Activated T-helper 17 cell treated with anti-CD3 and anti-CD28 coated beads, Interleukin-2, amount 50 U/mL, for 72 hours (primary cell): ENCODE measurements at regions not wholly inside any gene's neighbourhood (a gene's known extent, or its start where the extent isn't known, plus 50 kb on each side); places are given as distances from the start of the nearest gene placed in this dataset.
"Not testable (repeated sequence)": the region's sequence is repeated elsewhere in the genome, so short reads cannot be mapped to it uniquely, and the experiment has no call there.

Experiments used
- ATAC-seq: fragments of 150-1000 bp; cut with Tn5 transposase; replicated peaks from 2 replicates; pipeline ENCODE4 v1.10.0; 2021; ENCODE audit warnings: mild to moderate bottlenecking, moderate library complexity
- H3K27ac Mint-ChIP-seq: one replicate; pipeline ENCODE4 v1.8.0; 2022; ENCODE audit warnings: mixed read lengths
- H3K27me3 Mint-ChIP-seq: one replicate; pipeline ENCODE4 v1.8.0; 2022; ENCODE audit warnings: mixed read lengths
- H3K36me3 Mint-ChIP-seq: one replicate; pipeline ENCODE4 v1.8.0; 2022; ENCODE audit warnings: low read depth, mild to moderate bottlenecking, mixed read lengths
- H3K4me1 Mint-ChIP-seq: one replicate; pipeline ENCODE4 v1.8.0; 2022; ENCODE audit warnings: mixed read lengths
- H3K4me3 Mint-ChIP-seq: one replicate; pipeline ENCODE4 v1.8.0; 2022; ENCODE audit warnings: mild to moderate bottlenecking, mixed read lengths
- H3K9me3 Mint-ChIP-seq: one replicate; pipeline ENCODE4 v1.8.0; 2022; ENCODE audit warnings: mixed read lengths

DNA sequence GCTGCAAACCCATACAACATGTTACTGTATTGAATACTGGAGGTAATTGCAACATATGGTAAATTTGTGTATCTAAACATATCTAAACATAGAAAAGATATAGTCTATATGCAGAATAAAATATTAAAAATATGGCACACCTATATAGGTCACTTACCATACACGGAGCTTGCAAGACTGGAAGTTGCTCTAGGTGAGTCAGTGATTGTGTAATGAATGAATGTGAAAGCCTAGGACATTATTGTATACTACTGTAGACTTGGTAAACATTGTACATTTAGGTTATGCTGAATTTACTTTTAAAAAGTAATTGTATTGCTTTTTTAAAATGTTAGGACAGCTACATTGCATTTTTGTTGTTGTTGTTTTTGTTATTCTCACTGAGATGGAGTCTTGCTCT lies 968.8 kb downstream of the TLE1 start:
- Mint-ChIP-seq H3K4me3 (no peak overlapping the region), H3K27me3 (no peaks in the 10 kb centered on the region), H3K4me1 (peaks cover 5% of the 10 kb centered on the region), H3K36me3 (no peaks in the 10 kb centered on the region), H3K27ac (no peak overlapping the region), H3K9me3 (peaks cover 24% of the 10 kb centered on the region)
- ATAC-seq = no peak

- no peaks in the 10 kb centered on the region for H3K27me3 Mint-ChIP-seq
- ATAC-seq = no peak
- H3K36me3 Mint-ChIP-seq = no peaks in the 10 kb centered on the region
These were observed 982.2 kb downstream of the TLE1 start for GRCh38 chr9:80707120-80707519.

GRCh38 chr9:80701061-80701460 lies 988.3 kb downstream of the TLE1 start:
- H3K27me3 Mint-ChIP-seq = no peaks in the 10 kb centered on the region
- no peaks in the 10 kb centered on the region for H3K36me3 Mint-ChIP-seq
- no peak overlapping the region for H3K27ac Mint-ChIP-seq
- H3K4me3 Mint-ChIP-seq = no peak overlapping the region
- no peaks in the 10 kb centered on the region for H3K4me1 Mint-ChIP-seq
- H3K9me3 Mint-ChIP-seq = peaks cover 3% of the 10 kb centered on the region
- ATAC-seq = no peak

More at GRCh38 chr9:80707120-80707519, 982.2 kb downstream of the TLE1 start:
- Mint-ChIP-seq H3K27ac (no peak overlapping the region), H3K4me3 (no peak overlapping the region), H3K9me3 (peaks cover 19% of the 10 kb centered on the region), H3K4me1 (no peaks in the 10 kb centered on the region)

DNA sequence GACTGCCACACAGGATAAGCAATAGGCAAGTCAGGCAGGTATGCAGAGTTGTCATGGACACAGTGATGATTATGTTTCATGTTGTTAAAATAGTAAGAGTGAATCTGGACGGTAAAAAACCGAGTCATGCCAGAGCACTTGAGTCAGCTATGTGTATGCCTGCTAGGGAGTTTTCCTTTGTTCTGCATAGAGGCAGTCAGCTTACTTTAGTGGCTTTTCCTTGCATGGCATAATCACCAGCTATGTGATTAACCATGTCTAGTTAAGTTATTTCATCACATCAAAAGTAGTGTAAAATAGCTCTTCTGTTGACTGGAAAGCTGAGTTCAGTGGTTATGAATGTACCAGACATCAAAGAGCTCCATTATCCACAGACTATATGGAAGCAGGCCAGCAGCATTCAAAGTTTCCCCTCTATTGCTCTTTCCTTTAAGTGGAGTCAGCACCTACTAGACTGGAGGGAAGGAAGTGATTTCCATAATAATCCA lies 989.8 kb downstream of the TLE1 start:
- H3K27me3 Mint-ChIP-seq = no peaks in the 10 kb centered on the region
- no peak for ATAC-seq
- no peak overlapping the region for H3K27ac Mint-ChIP-seq
- no peaks in the 10 kb centered on the region for H3K4me1 Mint-ChIP-seq
- H3K9me3 Mint-ChIP-seq = no peaks in the 10 kb centered on the region
- H3K36me3 Mint-ChIP-seq = no peaks in the 10 kb centered on the region
- no peak overlapping the region for H3K4me3 Mint-ChIP-seq

GRCh38 chr9:80698725-80699410 lies 990.5 kb downstream of the TLE1 start:
- Mint-ChIP-seq H3K9me3 (no peaks in the 10 kb centered on the region), H3K4me3 (no peak overlapping the region), H3K27me3 (no peaks in the 10 kb centered on the region), H3K4me1 (no peaks in the 10 kb centered on the region), H3K27ac (no peak overlapping the region), H3K36me3 (no peaks in the 10 kb centered on the region)
- ATAC-seq = no peak

- H3K27me3 Mint-ChIP-seq = no peaks in the 10 kb centered on the region
- peaks cover 8% of the 10 kb centered on the region for H3K9me3 Mint-ChIP-seq
- no peak for ATAC-seq
- H3K4me3 Mint-ChIP-seq = no peak overlapping the region
- H3K4me1 Mint-ChIP-seq = no peaks in the 10 kb centered on the region
- H3K27ac Mint-ChIP-seq = no peak overlapping the region
- H3K36me3 Mint-ChIP-seq = no peaks in the 10 kb centered on the region
These were observed 996.6 kb downstream of the TLE1 start for GRCh38 chr9:80692751-80693150.

- Mint-ChIP-seq H3K4me3 (no peak overlapping the region), H3K27ac (no peak overlapping the region)
These were observed 998.1 kb downstream of the TLE1 start for GRCh38 chr9:80691229-80691628.

DNA sequence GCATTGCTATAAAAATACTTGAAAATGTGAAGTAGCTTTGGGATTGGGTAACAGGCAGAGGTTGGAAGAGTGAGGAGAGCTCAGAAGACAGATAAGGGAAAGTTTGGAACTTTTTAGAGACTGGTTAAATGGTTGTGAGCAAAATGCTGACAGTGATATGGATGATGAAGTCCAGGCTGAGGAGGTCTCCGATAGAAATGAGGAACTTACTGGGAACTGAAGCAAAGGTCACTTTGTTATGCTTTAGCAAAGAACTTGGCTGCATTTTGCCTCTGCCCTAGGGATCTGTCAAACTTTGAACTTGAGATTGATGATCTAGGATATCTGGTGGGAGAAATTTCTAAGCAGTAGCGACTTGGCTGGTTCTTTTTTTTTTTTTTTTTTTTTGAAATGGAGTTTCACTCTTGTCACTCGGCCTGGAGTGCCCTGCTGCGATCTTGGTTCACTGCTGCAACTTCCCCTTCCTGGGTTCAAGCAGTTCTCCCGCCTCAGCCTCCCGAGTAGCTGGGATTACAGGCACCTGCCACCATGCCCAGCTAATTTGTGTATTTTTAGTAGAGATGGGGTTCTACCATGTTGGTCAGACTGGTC lies 998.9 kb downstream of the TLE1 start:
- no peak overlapping the region for H3K27ac Mint-ChIP-seq
- no peaks in the 10 kb centered on the region for H3K4me1 Mint-ChIP-seq
- ATAC-seq = no peak
- no peaks in the 10 kb centered on the region for H3K36me3 Mint-ChIP-seq
- H3K4me3 Mint-ChIP-seq = no peak overlapping the region
- H3K27me3 Mint-ChIP-seq = no peaks in the 10 kb centered on the region
- peaks cover 8% of the 10 kb centered on the region for H3K9me3 Mint-ChIP-seq

More at GRCh38 chr9:80691229-80691628, 998.1 kb downstream of the TLE1 start:
- ATAC-seq = no peak
- H3K27me3 Mint-ChIP-seq = no peaks in the 10 kb centered on the region
- no peaks in the 10 kb centered on the region for H3K4me1 Mint-ChIP-seq
- H3K9me3 Mint-ChIP-seq = peaks cover 8% of the 10 kb centered on the region
- H3K36me3 Mint-ChIP-seq = no peaks in the 10 kb centered on the region

- no peak for ATAC-seq
- Mint-ChIP-seq H3K9me3 (no peaks in the 10 kb centered on the region), H3K4me1 (no peaks in the 10 kb centered on the region), H3K4me3 (no peak overlapping the region), H3K36me3 (no peaks in the 10 kb centered on the region), H3K27me3 (no peaks in the 10 kb centered on the region), H3K27ac (no peak overlapping the region)
These were observed 1009.4 kb downstream of the TLE1 start for GRCh38 chr9:80679916-80680315.

DNA sequence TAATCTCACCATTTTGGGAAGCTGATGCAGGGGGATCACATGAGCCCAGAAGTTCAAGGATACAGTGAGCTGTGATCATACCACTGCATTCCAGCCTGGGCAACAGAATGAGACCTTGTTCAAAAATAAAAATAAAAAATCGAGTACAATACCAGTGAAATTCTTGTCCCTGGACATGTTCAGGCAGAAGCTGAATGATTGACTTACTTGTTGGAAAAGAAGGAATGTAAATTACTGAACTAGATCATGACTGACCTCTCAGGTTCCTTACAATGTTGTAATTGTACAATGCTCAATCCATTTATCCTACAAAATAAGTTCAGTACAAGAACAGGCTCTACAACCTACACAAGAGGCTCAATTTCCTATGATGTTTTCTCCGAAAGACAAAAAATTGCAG lies 1010.4 kb downstream of the TLE1 start:
- no peaks in the 10 kb centered on the region for H3K4me1 Mint-ChIP-seq
- peaks cover 4% of the 10 kb centered on the region for H3K9me3 Mint-ChIP-seq
- H3K27ac Mint-ChIP-seq = no peak overlapping the region
- no peak overlapping the region for H3K4me3 Mint-ChIP-seq
- H3K36me3 Mint-ChIP-seq = no peaks in the 10 kb centered on the region
- no peak for ATAC-seq
- no peaks in the 10 kb centered on the region for H3K27me3 Mint-ChIP-seq

DNA sequence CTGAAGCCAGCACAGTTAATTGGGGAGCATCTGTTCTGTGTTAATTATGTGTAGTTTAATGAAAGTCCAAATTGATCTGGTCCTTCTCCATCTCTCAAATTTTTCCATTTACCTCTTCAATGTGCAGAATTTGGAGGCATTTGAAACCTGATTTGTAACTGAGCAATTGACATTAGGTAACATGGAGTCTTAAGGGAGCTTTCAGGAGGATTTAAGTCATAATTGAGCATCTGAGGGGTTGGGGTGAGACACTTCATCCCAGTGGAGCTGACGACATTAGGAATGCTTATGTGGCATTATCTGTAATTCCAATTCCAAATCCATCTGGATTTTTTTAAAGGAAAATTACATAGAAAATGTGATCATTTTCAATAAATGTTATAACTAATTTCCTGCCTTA lies 1015.9 kb downstream of the TLE1 start:
- H3K27me3 Mint-ChIP-seq = no peaks in the 10 kb centered on the region
- no peaks in the 10 kb centered on the region for H3K4me1 Mint-ChIP-seq
- H3K9me3 Mint-ChIP-seq = peaks cover 6% of the 10 kb centered on the region
- no peak overlapping the region for H3K4me3 Mint-ChIP-seq
- H3K27ac Mint-ChIP-seq = no peak overlapping the region
- H3K36me3 Mint-ChIP-seq = no peaks in the 10 kb centered on the region
- ATAC-seq = no peak

- H3K4me1 Mint-ChIP-seq = no peaks in the 10 kb centered on the region
- H3K27ac Mint-ChIP-seq = no peak overlapping the region
- H3K36me3 Mint-ChIP-seq = no peaks in the 10 kb centered on the region
- peaks cover 18% of the 10 kb centered on the region for H3K9me3 Mint-ChIP-seq
- no peak overlapping the region for H3K4me3 Mint-ChIP-seq
- ATAC-seq = no peak
- no peaks in the 10 kb centered on the region for H3K27me3 Mint-ChIP-seq
These were observed 1023.9 kb downstream of the TLE1 start for GRCh38 chr9:80665479-80665878.

GRCh38 chr9:80664327-80665210 lies 1024.8 kb downstream of the TLE1 start:
- Mint-ChIP-seq H3K27ac (no peak overlapping the region), H3K36me3 (no peaks in the 10 kb centered on the region), H3K9me3 (peaks cover 18% of the 10 kb centered on the region), H3K4me1 (no peaks in the 10 kb centered on the region), H3K27me3 (no peaks in the 10 kb centered on the region), H3K4me3 (no peak overlapping the region)
- no peak for ATAC-seq

- H3K27ac Mint-ChIP-seq, H3K27me3 Mint-ChIP-seq, H3K36me3 Mint-ChIP-seq, ATAC-seq, H3K4me1 Mint-ChIP-seq, H3K4me3 Mint-ChIP-seq: not testable (repeated sequence)
- H3K9me3 Mint-ChIP-seq = peaks cover 11% of the 10 kb centered on the region
These were observed 1029.6 kb downstream of the TLE1 start for GRCh38 chr9:80659751-80660150.

- Mint-ChIP-seq H3K27me3 (no peaks in the 10 kb centered on the region), H3K4me3 (no peak overlapping the region), H3K4me1 (no peaks in the 10 kb centered on the region), H3K36me3 (no peaks in the 10 kb centered on the region), H3K9me3 (peaks cover 15% of the 10 kb centered on the region), H3K27ac (no peak overlapping the region)
- no peak for ATAC-seq
These were observed 1038.3 kb downstream of the TLE1 start for GRCh38 chr9:80651044-80651443.
